ENCODE measurements at regions not wholly inside any gene's neighbourhood (a gene's known extent, or its start where the extent isn't known, plus 50 kb on each side); places are given as distances from the start of the nearest gene placed in this dataset.

- Histone ChIP-seq H3K36me3 (ENCODE audit: control insufficient read depth in 1 of 2, insufficient read depth in 2 of 2, low read length in 2 of 2) (no peaks in the 10 kb centered on the region), H3K79me2 (ENCODE audit: insufficient read depth, low read length) (no peaks in the 10 kb centered on the region), H3K27ac (ENCODE audit: low read depth, low read length) (no peak overlapping the region), H3K9ac (ENCODE audit: low read length) (no peak overlapping the region), H3K4me2 (ENCODE audit: low read length) (no peak overlapping the region), H3K4me1 (ENCODE audit: control insufficient read depth in 1 of 2, insufficient read depth in 2 of 2, low read length in 2 of 2) (no peaks in the 10 kb centered on the region), H4K20me1 (ENCODE audit: insufficient read depth) (no peaks in the 10 kb centered on the region), H3K4me3 (replicated peaks in 1 of 2; ENCODE audit: low read depth in 1 of 2, low read length in 2 of 2) (no peak overlapping the region), H3K9me2 (ENCODE audit: insufficient read depth) (no peaks in the 10 kb centered on the region), H2AFZ (ENCODE audit: low read depth, low read length, poor library complexity, severe bottlenecking) (no peak overlapping the region), H3K27me3 (ENCODE audit: insufficient read depth, low read length) (no peaks in the 10 kb centered on the region), H3K9me3 (ENCODE audit: control insufficient read depth in 1 of 2, insufficient read depth in 1 of 2, low read depth in 1 of 2, low read length in 2 of 2) (peaks cover 0 to 10% of the 10 kb centered on the region in 2 experiments; a peak in 2 of 4 replicates)
- ATAC-seq (no peak), DNase-seq (ENCODE audit: low read depth, low spot score) (no peak)
- no TSS peak for BruUV-seq (replicated peaks)
- CTCF ChIA-PET: no interaction called here
- POLR2A ChIA-PET: no interaction called here
- intact Hi-C loops (cut with micrococcal nuclease): no loop called here
- RAD21 ChIA-PET (ENCODE audit: low non-redundant PET in 1 of 2, low total read pairs in 2 of 2, uncharacterized antibody in 2 of 2, unreplicated experiment in 2 of 2): no interaction called here
- TF ChIP-seq SRF (IDR thresholded peaks at IDR 0.05; ENCODE audit: low read depth) (no peak), SP1 (IDR thresholded peaks at IDR 0.05; ENCODE audit: low read depth) (no peak), REST (IDR thresholded peaks at IDR 0.05; ENCODE audit: low read depth) (no peak), POLR2AphosphoS5 (IDR thresholded peaks at IDR 0.05; ENCODE audit: low read depth, low read length) (no peak), SIN3A (IDR thresholded peaks at IDR 0.05; ENCODE audit: low read depth) (no peak), TCF7L2 (IDR thresholded peaks at IDR 0.05; ENCODE audit: borderline replicate concordance, extremely low read depth, insufficient read depth, insufficient read length) (no peak), FOSL1 (IDR thresholded peaks at IDR 0.05; ENCODE audit: low read depth) (no peak), ZNF274 (IDR thresholded peaks at IDR 0.05; ENCODE audit: low read depth, low read length) (no peak), CBX3 (IDR thresholded peaks at IDR 0.05; ENCODE audit: low read depth) (no peak), ZBTB33 (IDR thresholded peaks at IDR 0.05; ENCODE audit: extremely low read depth, insufficient replicate concordance, low read length) (no peak), EZH2 (IDR thresholded peaks at IDR 0.05) (no peak), EZH2phosphoT487 (IDR thresholded peaks at IDR 0.05; ENCODE audit: borderline replicate concordance) (no peak), ELF1 (IDR thresholded peaks at IDR 0.05; ENCODE audit: borderline replicate concordance, low read depth) (no peak), RAD21 (IDR thresholded peaks at IDR 0.05; ENCODE audit: low read depth) (no peak), CEBPB (IDR thresholded peaks at IDR 0.05; ENCODE audit: low read depth) (no peak)
These were observed 55.3 kb upstream of the NPFFR2 start for GRCh38 chr4:71976523-71976922.

Data from HCT116 (cell line).